NCI-H146 treated with DMSO at 0.1 percent for 48 hours (cell line): ENCODE measurements at regions not wholly inside any gene's neighbourhood (a gene's known extent, or its start where the extent isn't known, plus 50 kb on each side); places are given as distances from the start of the nearest gene placed in this dataset.
"Not testable (repeated sequence)": the region's sequence is repeated elsewhere in the genome, so short reads cannot be mapped to it uniquely, and the experiment has no call there.

Experiments
- DNase-seq: peaks from one replicate; lab custom pipeline; 2025; ENCODE audit not compliant: unreplicated experiment; lab: John Stamatoyannopoulos, UW

- no peak for DNase-seq
These were observed 260.5 kb upstream of the CHRM3 start for GRCh38 chr1:239125893-239126292.

GRCh38 chr1:239125027-239125426 lies 261.3 kb upstream of the CHRM3 start:
- DNase-seq = no peak

GRCh38 chr1:239123260-239123659 lies 263.1 kb upstream of the CHRM3 start:
- DNase-seq = no peak

DNA sequence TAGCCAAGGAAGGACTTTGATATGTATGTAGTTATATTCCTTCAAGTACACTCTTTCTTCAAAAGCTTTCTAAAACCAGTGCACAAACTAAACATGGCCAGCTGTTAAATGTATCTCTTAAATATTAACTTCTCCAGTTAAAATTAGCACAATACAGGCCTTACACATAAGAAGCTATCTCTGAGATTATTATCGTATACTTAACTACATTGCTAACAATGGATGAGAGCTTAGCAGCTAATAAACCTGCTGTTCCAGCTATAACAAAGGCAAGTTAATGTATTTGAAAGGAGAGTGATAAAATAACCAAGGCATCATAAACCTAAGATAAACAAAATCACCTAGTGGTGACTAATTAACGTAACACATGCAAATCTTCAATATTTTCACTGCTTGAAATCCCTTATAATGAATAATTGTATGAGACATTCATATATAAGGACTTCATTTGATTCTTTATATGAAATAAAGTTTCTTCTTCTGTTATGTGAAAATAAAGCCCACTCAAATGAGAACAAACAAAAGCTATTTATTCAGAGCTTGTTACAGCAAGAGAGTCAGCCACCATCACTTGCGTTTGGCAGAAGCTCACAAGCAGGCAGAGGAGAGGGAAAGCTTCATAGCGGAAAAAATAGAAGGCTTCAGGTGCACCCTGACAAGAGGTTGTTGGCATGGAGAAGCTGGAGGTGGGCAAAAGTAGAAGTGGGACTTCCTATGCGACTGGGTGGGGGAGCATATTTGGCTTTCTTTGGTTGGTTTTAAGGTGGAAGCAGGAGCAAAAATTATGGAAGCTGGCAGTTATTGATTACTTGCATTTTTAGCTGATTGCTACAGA lies 274.1 kb upstream of the CHRM3 start:
- no peak for DNase-seq

- no peak for DNase-seq
These were observed 278.7 kb upstream of the CHRM3 start for GRCh38 chr1:239107676-239108075.

- not testable (repeated sequence) for DNase-seq
These were observed 279.7 kb upstream of the CHRM3 start for GRCh38 chr1:239106689-239107088.

DNA sequence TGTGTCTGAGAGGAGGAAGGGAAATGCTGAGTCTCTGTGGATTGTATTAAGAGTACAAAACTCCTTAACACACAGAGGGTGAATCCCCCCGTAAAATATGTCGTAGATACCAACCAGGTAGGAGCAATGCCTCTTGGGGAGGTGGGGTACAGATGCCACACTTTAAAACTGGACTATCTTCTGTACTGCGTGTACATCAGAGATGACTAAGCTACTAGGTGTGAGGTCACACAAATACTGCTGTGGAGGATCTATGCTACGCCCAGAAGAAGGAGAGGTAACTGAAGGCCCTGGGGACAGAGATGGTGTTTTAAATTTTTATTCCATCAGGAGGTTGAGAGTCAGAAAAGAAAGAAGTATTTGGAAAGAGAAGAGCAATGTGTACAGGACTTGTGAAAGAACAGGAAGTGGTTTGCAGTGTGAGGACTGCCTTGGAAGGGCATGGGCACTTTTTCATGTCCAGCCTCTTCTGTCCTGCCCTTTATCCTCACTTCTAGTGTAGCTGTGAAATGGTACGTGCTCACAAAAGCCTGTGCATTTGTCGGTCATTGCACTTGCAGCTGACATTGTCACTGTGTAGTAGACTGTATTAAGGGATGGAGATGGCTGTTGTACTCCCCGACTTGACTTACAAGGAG lies 287.8 kb upstream of the CHRM3 start:
- DNase-seq = no peak

- DNase-seq = no peak
These were observed 294.8 kb upstream of the CHRM3 start for GRCh38 chr1:239091537-239091936.

- DNase-seq = no peak
These were observed 301.8 kb upstream of the CHRM3 start for GRCh38 chr1:239084459-239085080.

DNA sequence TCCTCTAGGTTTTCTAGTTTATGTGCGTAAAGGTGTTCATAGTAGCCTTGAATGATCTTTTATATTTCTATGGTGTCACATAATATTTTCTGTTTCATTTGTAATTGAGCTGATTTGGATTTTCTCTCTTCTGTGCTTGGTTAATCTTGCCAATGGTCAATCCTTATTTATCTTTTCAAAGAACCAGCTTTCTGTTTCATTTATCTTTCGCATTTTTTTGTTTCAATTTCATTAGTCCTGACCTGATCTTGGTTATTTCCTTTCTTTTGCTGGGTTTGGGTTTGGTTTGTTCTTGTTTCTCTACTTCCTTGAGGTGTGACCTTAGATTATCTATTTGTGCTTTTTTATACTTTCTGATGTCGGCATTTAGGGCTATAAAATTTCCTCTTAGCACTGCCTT lies 304.4 kb upstream of the CHRM3 start:
- not testable (repeated sequence) for DNase-seq

GRCh38 chr1:239067480-239067879 lies 318.9 kb upstream of the CHRM3 start:
- no peak for DNase-seq

DNA sequence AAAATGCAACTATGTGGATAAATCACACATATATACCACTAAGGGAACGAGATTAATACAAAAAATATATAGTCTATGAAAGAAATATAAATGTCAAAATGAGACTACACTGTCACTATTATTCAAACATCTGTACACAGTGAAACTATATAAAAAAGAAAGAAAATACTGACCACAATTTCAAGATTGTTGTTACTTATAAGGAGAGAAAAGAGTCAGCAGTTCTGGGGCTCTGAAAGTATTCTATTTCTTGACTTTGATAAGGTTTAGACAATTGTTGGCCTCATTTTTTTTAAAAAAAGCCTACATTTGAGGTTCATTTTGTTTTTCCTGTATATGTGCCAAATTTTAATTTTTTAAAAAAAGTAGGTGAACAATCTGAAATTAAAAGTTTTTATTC lies 319.3 kb upstream of the CHRM3 start:
- DNase-seq = no peak

DNA sequence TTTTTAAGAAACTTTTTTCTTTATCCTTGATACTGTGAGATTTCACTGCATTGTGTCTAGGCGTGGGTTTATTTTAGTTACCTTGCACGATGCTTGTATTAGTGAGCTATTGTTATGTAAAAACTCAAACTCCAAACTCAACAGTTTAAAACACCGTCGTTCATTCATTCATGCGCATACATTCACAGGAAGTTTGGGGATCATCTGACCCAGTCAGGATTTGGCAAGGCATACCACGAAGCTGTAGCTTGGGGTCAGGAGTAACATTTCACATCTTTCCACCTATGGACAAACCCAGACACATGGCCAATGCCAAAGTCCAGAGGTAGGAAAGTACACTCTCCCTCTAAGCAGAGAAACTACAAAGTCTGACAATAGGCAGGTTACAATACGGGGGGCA lies 324.6 kb upstream of the CHRM3 start:
- DNase-seq = no peak

- DNase-seq = no peak
These were observed 328.2 kb upstream of the CHRM3 start for GRCh38 chr1:239058190-239058589.

DNA sequence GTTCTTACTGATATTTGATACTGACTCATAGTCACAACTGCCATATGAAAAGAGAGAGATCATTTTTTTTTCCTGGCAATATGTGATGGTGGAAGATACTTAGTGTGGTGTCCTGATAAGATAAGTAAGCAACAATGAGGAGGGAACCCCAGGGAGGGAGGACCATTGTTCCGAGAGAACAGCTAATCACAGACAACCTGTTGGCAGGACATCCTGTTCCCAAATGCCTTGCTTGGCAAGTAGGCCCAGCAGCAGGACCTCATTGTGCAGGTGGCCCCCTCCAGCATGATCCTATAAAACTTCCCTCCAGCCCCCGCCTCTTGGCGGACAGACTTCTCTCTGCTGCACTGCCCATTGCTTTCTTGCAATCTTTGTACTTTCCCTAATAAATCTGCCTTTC lies 329.4 kb upstream of the CHRM3 start:
- DNase-seq = no peak

- no peak for DNase-seq
These were observed 333.1 kb upstream of the CHRM3 start for GRCh38 chr1:239053279-239053678.

DNA sequence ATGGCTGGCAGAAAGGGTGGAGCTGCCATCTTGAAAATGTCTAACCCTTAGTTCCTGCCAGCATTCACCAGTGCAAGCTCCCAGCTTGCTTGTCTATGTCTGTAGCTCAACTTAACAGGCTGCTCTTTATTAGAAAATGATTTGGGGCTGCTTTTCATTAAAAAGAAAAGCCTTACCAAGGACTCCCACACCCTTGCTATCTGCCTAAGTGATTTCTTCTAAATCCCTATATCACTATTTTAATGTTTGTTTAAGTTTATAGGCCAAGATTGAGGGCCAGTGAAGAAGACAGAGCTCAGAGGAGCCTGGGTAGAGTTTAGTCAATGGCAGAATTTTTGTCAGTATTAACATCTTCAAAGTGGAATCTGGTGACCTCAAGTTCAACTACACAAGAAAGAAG lies 336.8 kb upstream of the CHRM3 start:
- DNase-seq = no peak

GRCh38 chr1:239044829-239045228 lies 341.5 kb upstream of the CHRM3 start:
- no peak for DNase-seq

- DNase-seq = no peak
These were observed 345.8 kb upstream of the CHRM3 start for GRCh38 chr1:239040523-239040922.

GRCh38 chr1:239031310-239031709 lies 355.1 kb upstream of the CHRM3 start:
- no peak for DNase-seq

DNA sequence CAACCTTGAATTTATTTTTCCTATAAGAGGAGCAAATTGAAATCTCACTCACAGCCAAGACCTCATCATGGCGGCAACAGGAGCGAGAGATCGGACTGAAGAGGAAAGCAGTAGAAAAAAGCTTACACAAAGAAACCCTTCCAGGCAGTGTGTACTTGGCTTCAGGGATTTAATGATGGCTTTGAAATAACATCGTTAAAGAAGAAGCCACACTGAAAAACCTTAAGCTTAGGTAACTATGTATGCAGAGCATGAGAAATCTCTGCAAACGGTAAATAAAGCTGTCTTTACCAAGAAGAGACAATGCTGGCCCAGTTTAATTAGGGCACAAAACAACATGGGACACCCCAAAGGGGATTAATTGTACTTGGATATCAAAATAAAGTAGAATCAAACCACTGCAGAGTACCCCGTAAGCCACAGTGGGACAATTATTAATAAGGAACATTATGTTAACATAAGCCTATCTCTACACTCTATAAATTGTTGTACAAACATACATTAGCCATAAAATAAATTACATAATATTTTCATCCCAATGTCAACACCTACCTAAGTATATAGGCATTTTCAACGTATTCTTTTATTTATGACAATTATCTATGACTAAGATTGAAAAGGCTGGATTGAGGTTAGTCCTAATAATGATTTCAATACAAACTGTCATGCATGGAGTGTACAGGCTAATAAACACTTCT lies 360.2 kb upstream of the CHRM3 start:
- DNase-seq = no peak

GRCh38 chr1:239025223-239025622 lies 361.1 kb upstream of the CHRM3 start:
- no peak for DNase-seq
